NCI-H146 treated with DMSO at 0.1 percent for 48 hours (cell line): ENCODE measurements at regions not wholly inside any gene's neighbourhood (a gene's known extent, or its start where the extent isn't known, plus 50 kb on each side); places are given as distances from the start of the nearest gene placed in this dataset.

Source experiments
- DNase-seq: peaks from one replicate; lab custom pipeline; 2025; ENCODE audit not compliant: unreplicated experiment; lab: John Stamatoyannopoulos, UW

DNA sequence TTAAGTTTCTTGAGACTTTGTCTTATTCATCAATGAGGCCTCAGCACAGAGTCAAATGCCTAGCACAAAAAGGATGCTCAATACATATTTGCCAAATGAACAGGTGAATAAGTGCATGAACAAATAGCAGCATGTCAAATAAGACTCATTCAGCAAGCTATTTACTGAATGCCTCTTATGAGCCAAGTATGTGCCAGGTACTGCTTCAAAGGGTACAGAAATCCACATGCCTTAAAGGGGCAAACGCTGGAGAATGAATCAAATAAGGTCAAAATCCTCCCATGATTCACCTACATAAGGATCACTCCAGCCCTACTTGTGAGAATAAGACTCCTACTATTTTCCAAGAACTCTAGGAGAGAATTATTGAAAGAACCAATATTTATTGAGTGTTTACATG, 260.2 kb upstream of the CPEB2 start:
- DNase-seq = no peak

DNA sequence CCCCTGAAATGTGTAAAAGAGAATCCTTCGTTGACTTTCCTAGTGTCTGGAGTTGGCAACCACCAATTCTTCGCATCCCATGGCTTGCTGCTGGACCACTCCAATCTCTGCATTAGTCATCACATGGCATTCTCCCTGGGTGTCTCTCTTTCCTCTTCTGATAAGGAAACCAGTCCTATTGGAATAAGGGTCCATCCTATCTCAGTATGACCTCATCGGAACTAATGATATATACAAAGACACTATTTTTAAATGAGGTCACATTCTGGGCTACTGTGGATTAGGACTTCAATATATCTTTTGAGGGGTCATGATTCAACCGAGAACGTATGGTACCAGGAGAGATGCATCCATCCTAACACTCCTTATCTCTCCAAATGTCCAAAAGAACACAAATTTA, 259.1 kb upstream of the CPEB2 start:
- no peak for DNase-seq

DNA sequence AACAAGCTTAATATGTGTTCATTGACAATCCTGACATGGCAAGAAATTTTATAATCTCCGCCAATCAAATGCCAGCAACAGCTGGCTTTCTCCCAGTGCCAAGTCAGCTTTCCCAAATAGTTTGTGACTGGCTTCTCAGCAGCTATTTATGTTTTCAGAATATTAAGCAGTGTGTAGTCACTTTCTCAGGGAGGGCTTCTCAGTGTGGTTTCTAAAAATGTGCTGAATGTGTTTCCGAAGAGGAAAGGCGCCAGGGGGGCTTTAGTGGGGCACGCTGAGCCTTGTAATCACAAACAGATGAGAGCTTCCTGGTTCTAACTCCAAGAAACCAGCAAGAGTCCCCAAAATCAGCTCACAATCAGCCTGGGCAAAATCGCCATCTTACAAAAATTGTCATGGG, 258.7 kb upstream of the CPEB2 start:
- no peak for DNase-seq

DNA sequence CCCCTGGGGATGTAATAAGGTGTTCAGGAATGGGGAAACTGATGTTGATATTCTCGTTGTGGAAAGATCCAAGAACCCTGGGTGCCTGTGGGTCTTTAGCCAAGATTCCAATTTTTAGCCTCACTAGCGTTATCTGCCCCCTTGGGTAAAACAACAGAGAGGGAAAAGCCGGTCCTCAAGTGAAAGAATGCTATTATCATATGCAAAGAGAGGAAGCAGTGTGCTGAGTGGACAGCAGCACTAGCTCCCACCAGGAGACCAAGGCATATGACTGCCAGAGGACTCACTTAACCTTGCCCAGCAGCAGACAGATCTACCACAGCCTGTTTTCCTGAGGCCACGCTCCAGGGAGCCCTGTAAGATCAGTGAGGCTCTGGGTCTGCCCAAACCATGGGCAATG, 257.9 kb upstream of the CPEB2 start:
- no peak for DNase-seq

DNA sequence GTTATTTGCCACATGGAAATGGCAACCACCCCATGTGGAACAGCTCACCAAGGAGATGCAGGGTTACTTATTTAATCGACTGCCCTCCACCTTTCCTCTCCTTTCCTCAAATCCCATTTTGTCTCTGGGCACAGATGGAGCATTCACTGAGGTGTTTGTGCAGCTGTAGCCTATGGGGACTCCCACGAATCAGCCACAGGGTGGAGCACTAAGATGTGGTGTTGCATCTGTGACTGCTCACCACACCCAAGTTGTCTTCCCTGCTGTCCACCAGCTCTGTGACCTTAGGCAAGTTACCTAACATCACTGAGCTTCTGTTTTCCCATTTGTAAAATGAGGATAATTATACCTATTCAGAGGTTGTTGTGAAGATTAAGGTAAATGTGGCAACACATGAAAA, 252.4 kb upstream of the CPEB2 start:
- DNase-seq = peak; percentile 37

DNA sequence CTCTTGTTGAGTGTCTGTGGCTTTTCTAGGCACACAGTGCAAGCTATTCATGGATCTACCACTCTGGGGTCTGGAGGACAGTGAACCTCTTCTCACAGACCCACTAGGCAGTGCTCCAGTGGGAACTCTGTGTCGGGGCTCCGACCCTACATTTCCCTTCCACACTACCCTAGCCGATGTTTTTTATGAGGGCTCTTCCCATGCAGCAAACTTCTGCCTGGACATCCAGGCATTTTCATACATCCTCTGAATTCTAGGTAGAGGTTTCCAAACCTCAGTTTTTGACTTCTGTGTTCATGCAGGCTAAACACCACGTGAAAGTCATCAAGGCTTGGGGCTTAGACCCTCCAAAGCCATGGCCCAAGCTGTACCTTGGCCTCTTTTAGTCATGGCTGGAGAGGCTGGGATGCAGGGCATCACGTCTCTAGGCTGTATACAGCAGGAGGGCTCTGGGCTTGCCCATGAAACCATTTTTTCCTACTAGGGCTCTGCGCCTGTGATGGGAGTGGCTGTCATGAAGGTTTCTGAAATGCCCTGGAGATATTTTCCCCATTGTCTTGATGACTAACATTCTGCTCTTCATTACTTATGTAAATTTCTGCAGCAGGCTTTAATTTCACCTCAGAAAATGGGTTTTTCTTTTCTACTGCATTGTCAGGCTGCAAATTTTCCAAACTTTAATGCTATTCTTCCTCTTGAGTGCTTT, 249.8 kb upstream of the CPEB2 start:
- no peak for DNase-seq

DNA sequence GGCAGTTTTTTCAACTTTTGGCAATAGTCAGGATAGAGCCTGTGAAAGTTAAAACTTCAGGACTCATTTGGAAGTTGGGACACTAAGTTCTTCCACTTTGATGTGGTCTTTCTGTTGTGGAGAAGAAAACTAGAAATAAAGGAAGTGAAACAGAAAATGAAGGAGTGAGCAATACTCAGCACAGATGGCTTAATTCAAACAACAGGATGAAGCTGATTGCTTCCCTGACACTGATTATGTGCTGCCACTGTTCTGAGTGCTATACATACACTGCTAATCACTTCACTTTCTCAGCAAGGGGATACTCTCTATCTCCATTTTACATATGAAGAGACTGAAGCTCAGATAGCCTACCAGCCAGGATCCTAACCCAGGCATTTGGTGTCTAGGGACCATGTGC, 235.1 kb upstream of the CPEB2 start:
- no peak for DNase-seq

DNA sequence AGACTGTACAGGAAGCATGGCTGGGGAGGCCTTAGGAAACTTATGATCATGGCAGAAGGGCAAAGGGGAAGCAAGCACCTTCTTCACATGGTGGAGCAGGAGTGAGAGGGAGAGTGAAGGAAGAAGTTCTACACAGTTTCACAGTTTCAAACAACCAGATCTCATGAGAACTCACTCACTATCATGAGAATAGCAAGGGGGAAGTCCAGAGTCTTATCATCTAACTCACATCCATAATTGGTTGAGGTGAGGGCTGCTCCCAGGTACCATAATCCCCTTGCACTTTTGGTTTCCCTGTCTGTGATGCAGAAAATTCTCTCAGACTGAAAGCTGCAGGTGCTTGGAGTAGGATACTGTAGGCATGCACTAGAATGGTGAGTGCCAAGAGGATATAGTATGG, 233.8 kb upstream of the CPEB2 start:
- no peak for DNase-seq

DNA sequence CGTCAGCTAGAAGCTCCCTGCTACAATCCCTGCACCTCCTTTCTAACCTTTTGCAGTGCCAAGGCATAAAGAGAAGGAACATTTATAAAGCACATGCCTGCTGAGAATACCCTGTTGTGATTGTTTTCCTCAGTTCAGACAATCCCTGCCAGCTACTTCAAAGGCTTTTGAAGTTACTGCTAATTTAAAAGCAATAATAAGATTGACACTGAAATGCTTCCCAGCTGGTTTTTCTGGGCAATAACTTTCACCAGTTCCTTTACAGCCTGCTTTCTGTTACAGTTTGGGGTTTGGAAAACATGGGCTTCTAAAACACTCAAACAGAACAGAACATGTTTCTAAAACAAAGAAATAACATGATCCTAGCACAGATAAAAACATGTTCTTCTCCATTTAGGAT, 232.3 kb upstream of the CPEB2 start:
- no peak for DNase-seq

DNA sequence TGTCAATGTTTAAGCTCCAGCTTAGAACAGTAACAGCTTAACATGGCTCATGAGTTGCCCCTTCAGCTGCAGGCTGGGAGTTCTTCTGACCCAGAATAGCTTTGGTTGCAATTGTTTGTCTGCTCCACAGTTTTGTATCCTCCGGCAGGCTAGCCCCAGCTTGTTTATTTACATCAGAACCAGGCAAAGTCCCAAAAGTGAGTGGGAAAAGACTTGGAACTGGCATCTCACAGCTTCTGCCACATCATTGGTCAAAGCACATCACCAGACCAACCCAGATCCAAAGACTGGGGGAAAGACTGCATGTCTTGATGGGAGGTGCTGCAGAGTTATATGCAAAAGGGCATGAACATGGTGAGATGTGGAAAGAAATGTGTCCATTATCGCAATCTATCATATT, 231.2 kb upstream of the CPEB2 start:
- no peak for DNase-seq

DNA sequence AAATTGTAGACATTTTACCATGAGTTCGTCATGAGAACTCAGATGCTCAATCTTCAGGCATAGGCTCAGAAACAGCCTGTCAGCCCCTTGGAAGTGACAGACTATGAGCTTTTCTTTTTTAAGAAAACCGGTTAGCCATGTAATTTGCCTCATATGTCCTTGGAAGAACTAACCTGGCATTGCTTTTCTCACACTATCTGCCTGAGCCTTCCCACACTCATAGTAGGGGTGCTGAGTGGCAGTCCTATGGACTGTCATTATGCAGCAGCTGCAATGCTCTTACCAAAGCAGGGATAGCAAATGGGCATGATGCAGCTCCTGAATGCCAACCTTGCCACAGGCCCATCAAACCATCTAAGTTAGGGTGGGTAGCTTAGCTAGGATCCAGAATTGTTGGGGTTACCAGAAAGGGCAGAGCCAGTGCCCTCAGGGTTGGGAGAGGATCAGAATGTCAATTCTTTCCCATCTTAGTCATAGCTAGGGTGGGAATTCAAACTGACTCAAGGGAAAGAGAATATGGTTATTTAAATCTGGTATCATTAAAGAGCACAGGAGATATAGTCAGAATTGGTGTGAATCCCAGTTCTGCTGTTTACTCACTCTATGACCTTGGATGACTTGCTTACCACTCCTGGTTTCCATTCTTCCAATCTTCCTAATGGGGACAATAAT, 230.6 kb upstream of the CPEB2 start:
- DNase-seq = no peak

DNA sequence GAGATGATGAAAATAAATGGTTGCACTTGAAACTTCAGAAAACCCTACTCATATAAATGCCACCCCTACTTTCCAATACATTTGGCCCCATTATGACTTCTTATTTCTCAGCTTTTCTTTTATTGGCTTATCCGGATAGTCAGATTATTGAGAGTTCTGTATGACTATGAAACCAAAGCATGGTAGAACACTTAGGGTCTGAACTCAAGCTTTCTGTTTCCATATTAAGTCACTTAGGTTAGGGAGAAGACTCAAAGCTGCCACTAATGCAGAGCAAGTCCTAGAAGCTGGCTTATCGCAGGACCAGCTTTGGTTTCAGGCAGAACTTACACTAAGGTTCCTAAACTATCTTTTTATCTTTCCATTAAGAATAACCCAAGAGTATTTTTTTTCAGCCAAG, 229.9 kb upstream of the CPEB2 start:
- DNase-seq = no peak

DNA sequence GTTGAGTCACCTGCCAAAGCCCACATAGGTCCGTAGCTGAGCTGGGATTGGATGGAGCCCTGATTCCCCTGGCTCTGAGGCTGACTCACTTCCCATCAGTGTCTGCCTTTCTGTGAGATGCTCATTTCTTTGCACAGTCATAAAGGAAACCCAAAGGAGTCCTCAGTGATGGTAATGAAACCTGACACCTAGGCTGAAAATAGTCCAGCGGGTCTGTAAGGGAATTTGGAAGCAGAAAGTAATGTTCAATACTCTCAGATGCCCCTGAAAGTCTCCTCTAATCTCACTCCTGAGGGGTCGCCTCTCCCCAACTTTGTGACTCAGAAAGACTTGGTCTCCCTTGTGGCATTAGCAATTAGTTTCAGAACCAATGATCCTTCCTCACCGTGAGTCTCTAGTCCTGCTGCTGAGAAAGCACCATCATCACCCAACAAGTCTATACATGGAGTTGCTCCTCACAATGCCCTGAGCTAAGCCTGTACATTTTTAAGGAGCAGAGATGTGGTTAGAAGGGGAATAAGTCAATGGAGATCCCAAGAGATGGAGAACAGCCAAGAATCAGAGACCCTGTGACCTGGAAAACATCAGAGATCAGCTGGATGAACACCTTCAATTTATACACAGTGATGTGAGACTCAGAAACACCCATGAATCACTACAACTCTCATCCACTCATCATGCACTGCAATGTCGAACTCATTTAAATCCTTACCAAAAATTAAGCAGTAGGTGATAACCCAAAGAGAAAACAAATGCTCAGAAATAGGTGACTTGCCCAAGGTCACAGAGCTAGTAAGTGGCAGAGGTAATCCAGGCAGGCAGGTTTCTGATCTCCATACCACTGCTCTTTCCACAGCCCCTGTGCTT, 219.0 kb upstream of the CPEB2 start:
- no peak for DNase-seq

DNA sequence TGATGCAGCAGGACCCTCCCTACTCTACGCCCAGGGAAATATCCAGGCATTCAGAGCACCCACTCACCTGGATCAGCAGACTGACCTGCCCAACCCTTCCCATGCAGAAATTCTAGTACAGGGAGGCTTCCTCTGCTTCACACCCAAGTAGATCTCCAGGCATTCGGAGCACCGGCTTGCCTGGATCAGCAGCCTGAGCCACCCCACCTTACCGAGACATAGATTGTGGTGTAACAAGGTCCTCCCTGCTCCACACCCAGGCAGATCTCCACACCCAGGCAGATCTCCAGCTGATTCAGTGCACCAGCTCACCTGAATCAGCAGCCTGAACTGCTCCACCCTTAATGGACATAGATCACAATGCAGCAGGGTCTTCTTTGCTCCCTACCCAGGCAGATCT, 215.1 kb upstream of the CPEB2 start:
- no peak for DNase-seq

DNA sequence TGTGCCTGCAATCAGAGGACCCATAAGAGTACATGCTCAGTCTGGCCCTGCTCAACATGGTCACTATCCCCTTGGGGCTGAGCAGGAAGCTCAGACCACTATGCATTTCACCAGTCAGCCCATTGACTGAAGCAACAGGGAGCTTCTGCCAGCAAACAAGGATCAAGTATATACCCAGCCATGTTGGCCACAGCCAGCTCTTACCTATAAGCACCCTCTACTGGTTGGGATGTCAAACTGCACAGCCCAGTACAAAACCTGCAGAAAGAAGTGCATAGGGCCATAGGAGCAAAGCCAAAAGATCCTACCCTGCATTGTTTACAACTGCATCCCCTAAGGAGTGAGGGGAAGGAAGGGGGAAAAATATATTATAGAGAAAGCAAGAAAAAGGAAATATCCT, 214.4 kb upstream of the CPEB2 start:
- no peak for DNase-seq

DNA sequence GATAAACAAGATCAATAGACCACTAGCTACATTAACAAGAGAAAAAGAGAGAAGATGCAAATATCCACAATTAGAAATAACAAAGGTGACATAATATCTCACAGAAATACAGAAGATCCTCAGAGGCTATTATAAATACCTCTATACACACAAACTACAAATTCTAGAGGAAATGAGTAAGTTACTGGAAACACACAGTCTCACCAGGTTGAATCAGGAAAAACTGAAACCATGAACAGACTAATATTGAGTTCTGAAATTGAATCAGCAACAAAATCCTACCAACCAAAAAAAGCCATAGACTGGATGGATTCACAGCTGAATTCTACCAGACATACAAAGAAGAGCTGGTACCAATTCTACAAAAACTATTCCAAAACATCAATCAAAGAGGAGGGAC, 211.8 kb upstream of the CPEB2 start:
- no peak for DNase-seq

DNA sequence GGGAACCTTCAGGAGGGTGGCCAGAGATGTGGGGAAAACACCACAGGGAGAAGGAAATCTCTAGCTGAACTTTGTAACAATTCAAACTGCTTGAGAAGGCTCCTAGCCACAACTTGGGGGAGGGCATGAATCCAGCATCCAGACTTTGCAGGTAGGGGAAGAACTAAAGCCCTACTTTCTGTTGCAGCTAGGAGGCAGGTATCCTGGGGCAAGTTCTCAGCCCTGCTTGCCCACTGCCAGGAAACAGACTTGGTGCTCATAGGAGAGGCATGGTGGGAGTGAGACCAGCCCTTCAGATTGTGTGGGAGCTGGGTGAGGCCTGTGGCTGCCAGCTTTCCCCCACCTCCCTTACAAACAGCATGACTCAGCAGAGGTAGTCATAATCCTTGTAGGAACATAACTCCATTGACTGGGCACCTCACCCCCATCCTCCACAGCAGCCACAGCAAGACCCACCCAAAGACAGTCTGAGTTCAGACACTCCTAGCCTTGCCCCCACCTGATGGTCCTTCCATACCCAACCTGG, 209.5 kb upstream of the CPEB2 start:
- DNase-seq = no peak

DNA sequence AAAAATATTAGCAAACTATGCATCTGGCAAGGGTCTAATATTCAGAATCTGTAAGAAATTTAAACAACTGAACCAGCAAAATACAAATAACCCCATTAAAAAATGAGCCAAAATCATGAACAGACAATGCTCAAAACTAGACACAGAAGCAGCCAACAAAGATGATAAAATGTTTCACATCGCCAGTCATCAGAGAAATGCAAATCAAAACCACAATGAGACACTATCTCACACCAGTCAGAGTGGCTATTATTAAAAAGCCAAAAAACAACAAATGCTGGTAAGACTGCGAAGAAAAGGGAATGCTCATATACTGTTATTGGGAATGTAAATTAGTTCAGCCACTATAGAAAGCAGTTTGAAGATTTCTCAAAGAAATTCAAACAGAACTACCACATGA, 201.3 kb upstream of the CPEB2 start:
- no peak for DNase-seq

DNA sequence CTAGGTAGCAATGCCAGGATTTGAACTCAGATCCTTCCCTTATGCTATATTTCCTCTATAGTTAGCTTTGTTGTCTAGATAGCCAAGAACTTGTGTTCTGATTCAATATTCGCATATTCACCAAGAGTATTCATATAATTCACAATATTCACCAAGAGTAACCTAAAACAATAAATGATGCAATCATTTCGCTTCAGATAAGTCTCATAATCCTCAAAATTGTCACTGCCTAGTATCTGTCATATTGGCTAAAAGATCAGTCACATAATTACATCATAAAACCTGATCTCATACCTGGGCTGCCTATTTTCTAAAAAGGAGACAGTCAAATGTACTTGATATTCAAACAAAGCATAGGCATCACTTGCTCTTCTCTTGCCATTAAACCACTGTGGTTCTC, 199.7 kb upstream of the CPEB2 start:
- DNase-seq = no peak

DNA sequence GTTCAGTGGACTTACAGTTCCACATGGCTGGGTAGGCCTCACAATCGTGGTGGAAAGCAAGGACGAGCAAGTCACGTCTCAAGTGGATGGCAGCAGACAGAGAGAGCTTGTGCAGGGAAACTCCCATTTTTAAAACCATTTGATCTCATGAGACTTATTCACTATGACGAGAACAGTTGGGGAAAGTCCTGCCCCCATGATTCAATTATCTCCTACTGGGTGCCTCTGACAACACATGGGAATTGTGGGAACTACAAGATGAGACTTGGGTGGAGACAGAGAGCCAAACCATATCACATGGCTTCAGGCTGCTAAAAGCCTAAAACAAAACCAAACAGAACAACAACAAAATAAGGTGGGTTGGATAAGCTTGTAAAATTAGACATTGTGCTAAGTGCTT, 194.4 kb upstream of the CPEB2 start:
- DNase-seq = no peak

DNA sequence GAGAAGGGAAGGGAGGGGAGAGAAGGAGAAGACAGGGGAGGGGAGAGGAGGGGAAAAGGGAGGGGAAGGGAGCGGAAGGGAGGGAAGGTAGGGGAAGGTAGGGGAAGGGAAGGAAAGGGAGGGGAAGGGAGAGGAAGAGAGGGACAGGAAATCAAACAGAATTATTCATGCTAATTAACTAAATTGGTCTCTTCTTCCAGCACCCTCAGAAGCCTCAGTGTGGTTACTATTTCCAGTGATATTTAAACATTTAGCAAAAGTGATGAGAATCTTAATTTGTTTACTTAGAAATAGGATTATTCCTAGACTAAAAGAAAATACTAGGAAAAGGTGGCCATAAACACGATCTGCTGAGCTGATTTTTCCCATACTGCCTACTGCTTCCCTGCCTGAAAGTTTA, 193.1 kb upstream of the CPEB2 start:
- DNase-seq = no peak

DNA sequence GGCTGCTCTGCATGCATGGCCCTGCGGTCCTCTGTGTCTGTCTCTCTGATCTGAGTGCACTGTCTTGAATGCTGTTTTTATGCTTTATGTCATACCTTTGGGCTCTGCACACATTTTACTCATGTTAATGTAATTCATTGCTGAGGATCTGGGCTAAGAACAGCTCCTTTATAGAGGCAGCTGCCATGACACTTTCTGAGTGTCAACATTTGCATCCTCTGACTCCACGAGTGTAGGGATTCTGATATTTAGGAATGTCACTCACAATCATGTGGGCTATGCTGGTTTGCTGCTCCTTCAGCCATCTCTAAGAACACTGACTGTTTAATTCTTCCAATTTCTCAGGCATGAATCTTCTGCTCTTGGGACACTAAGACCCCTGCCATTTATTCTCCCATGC, 192.2 kb upstream of the CPEB2 start:
- DNase-seq = no peak
